DND-41 (cell line): ENCODE measurements at regions not wholly inside any gene's neighbourhood (a gene's known extent, or its start where the extent isn't known, plus 50 kb on each side); places are given as distances from the start of the nearest gene placed in this dataset.
"Not testable (repeated sequence)": the region's sequence is repeated elsewhere in the genome, so short reads cannot be mapped to it uniquely, and the experiment has no call there.

Experiments used
- ATAC-seq: fragments of 200-7000 bp; cut with Tn5 transposase; 3 replicates; pipeline ENCODE4 v1.9.1; 2021; ENCODE audit warnings: low read depth; ENCODE audit not compliant: insufficient read depth
- DNase-seq: peaks from one replicate; pipeline ENCODE4 v3.0.0-alpha.2; 2020
- H2AFZ ChIP-seq: 2 replicates; pipeline ENCODE4 v1.6.0; 2012; ENCODE audit warnings: low read depth, low read length
- H3K27ac ChIP-seq: 2 replicates; pipeline ENCODE4 v1.5.1; 2012; ENCODE audit warnings: low read length, inconsistent platforms
- H3K27me3 ChIP-seq: fragments of 200-600 bp; sonication (generic); 2 replicates; pipeline ENCODE4 v1.6.0; 2012; ENCODE audit warnings: low read length, mild to moderate bottlenecking, inconsistent platforms; ENCODE audit not compliant: insufficient read depth, poor library complexity
- H3K36me3 ChIP-seq: 2 replicates; pipeline ENCODE4 v1.5.1; 2012; ENCODE audit warnings: low read length, inconsistent platforms; ENCODE audit not compliant: insufficient read depth
- H3K4me1 ChIP-seq: 2 replicates; pipeline ENCODE4 v1.5.1; 2012; ENCODE audit warnings: mild to moderate bottlenecking, low read length; ENCODE audit not compliant: insufficient read depth
- H3K4me2 ChIP-seq: 2 replicates; pipeline ENCODE4 v1.6.0; 2012; ENCODE audit warnings: mild to moderate bottlenecking, moderate library complexity, low read length, inconsistent platforms; ENCODE audit not compliant: insufficient read depth
- H3K4me3 ChIP-seq, 2 experiments: fragments of 200-600 bp in 1 of 2; shearing (Covaris generic) in 1 of 2; 2 replicates each; pipeline ENCODE4 v1.5.1; 2012 to 2016; ENCODE audit warnings: inconsistent platforms in 2 of 2, low read length in 2 of 2, mild to moderate bottlenecking in 2 of 2, low read depth in 1 of 2, moderate library complexity in 1 of 2
- H3K79me2 ChIP-seq: 2 replicates; pipeline ENCODE4 v1.6.0; 2012; ENCODE audit warnings: low read length, inconsistent platforms; ENCODE audit not compliant: insufficient read depth
- H3K9ac ChIP-seq: 2 replicates; pipeline ENCODE4 v1.6.0; 2012; ENCODE audit warnings: low read depth, mild to moderate bottlenecking, inconsistent platforms, low read length, moderate library complexity
- H3K9me3 ChIP-seq: 2 replicates; pipeline ENCODE4 v1.5.1; 2012; ENCODE audit warnings: low read length, moderate library complexity, mild to moderate bottlenecking, inconsistent platforms; ENCODE audit not compliant: insufficient read depth, severe bottlenecking
- H4K20me1 ChIP-seq: 2 replicates; pipeline ENCODE4 v1.6.0; 2012; ENCODE audit warnings: low read length; ENCODE audit not compliant: insufficient read depth
- EZH2 ChIP-seq: IDR thresholded peaks from 3 replicates; pipeline ENCODE4 v1.6.1; 2012; ENCODE audit warnings: borderline replicate concordance, low read depth, mild to moderate bottlenecking, moderate library complexity, low read length, inconsistent platforms; ENCODE audit not compliant: severe bottlenecking
- TF ChIP-seq, protein P1 (sequence below): IDR thresholded peaks from 2 replicates; pipeline ENCODE4 v1.5.1; 2012; ENCODE audit warnings: borderline replicate concordance, low read length, moderate library complexity, mild to moderate bottlenecking; ENCODE audit not compliant: poor library complexity, severe bottlenecking; ENCODE audit errors: extremely low read depth

DNA sequence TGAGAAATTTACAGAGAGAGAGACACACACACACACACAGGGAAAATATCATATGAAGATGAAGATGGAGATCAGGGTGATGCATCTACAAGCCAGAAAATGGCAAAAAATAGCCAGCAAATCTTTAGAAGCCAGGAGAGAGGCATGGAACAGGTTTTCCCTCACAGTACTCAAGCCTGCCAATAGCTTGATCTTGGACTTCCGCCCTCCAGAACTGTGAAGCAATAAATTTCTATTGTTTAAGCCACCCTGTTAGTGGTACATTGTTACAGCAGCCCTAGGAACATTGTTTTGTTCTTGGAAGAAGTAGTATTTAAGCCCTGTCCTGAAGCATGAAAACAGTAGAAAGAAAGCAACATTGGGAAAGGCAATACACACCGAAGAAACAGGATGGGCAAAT, 292.0 kb upstream of the LRP1B start:
- H3K4me3 ChIP-seq = no peak overlapping the region
- no peak overlapping the region for H3K4me2 ChIP-seq
- H3K79me2 ChIP-seq = no peaks in the 10 kb centered on the region
- H3K9ac ChIP-seq = no peak overlapping the region
- no peaks in the 10 kb centered on the region for H3K36me3 ChIP-seq
- no peak overlapping the region for H2AFZ ChIP-seq
- H3K4me1 ChIP-seq = no peaks in the 10 kb centered on the region
- DNase-seq (no peak), ATAC-seq (no peak)
- H3K9me3 ChIP-seq = no peaks in the 10 kb centered on the region
- H3K27me3 ChIP-seq = peaks cover 8% of the 10 kb centered on the region
- TF ChIP-seq EZH2 = no peak
- TF ChIP-seq, protein P1, sequence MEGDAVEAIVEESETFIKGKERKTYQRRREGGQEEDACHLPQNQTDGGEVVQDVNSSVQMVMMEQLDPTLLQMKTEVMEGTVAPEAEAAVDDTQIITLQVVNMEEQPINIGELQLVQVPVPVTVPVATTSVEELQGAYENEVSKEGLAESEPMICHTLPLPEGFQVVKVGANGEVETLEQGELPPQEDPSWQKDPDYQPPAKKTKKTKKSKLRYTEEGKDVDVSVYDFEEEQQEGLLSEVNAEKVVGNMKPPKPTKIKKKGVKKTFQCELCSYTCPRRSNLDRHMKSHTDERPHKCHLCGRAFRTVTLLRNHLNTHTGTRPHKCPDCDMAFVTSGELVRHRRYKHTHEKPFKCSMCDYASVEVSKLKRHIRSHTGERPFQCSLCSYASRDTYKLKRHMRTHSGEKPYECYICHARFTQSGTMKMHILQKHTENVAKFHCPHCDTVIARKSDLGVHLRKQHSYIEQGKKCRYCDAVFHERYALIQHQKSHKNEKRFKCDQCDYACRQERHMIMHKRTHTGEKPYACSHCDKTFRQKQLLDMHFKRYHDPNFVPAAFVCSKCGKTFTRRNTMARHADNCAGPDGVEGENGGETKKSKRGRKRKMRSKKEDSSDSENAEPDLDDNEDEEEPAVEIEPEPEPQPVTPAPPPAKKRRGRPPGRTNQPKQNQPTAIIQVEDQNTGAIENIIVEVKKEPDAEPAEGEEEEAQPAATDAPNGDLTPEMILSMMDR = no peak
- H4K20me1 ChIP-seq = no peaks in the 10 kb centered on the region
- no peak overlapping the region for H3K27ac ChIP-seq

DNA sequence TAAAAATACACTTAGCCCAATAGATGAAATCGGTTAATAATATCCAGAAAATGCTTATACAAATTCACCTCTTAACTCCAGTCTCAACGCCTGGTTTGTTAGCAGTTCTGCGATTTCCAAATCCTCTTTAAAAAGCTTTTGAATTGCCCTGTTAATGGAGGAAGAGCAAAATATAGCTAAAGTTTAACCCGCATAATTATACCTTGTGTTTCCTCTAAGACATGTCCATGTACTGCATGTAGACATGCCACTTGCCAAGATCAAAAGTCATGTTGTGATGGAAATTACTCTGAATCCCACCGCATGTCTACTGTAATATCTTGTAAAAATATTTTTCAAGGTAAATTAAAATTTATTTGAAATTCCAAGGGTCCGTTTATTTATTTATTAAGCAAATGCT, 291.2 kb upstream of the LRP1B start:
- H3K4me1 ChIP-seq = no peaks in the 10 kb centered on the region
- no peak overlapping the region for H3K27ac ChIP-seq
- no peak overlapping the region for H3K4me3 ChIP-seq
- no peaks in the 10 kb centered on the region for H3K9me3 ChIP-seq
- peaks cover 8% of the 10 kb centered on the region for H3K27me3 ChIP-seq
- no peak for DNase-seq
- no peak overlapping the region for H2AFZ ChIP-seq
- no peak for TF ChIP-seq EZH2
- TF ChIP-seq, protein P1 = no peak
- no peaks in the 10 kb centered on the region for H3K36me3 ChIP-seq
- no peak overlapping the region for H3K9ac ChIP-seq
- H3K4me2 ChIP-seq = no peak overlapping the region
- no peak for ATAC-seq
- no peaks in the 10 kb centered on the region for H3K79me2 ChIP-seq
- H4K20me1 ChIP-seq = no peaks in the 10 kb centered on the region

DNA sequence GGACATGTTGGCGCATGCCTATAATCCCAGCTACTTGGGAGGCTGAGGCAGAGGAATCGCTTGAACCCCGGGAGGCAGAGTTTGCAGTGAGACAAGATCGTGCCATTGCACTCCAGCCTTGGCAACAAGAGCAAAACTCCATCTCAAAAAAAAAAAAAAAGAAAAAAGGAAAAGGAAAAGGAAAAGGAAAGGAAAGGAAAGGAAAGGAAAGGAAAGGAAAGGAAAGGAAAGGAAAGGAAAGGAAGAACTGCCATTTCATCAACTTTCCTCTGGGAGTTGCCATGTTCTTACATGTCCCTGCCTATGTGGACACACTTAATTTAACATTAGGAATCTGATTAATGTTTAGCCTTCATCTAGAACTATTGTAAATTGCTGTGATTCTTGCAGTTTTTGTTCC, 287.9 kb upstream of the LRP1B start:
- not testable (repeated sequence) for H3K4me1 ChIP-seq, ATAC-seq, H3K79me2 ChIP-seq, H4K20me1 ChIP-seq, H3K27me3 ChIP-seq, H3K4me3 ChIP-seq, H3K9me3 ChIP-seq, DNase-seq, H3K36me3 ChIP-seq, H3K9ac ChIP-seq, H3K27ac ChIP-seq, H2AFZ ChIP-seq, H3K4me2 ChIP-seq

DNA sequence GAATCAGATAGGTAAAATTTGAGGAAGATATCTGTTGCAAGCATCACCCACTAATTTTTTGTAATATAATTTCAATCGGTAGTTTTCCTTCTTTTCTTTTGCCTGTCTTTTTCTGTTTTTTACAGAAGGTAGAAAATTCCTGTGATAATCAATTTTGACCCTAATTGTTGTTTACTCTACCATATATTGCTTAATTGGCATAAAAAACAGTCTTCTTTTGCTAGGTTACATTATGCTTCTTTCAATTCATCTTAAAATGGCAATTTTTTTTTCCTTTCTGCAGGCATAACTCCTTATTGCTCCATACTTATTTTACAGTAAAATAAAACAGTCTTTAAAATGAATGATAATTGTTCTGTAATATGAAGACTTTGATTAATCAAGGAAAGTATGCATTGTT, 286.2 kb upstream of the LRP1B start:
- no peaks in the 10 kb centered on the region for H3K36me3 ChIP-seq
- no peak overlapping the region for H3K9ac ChIP-seq
- no peak overlapping the region for H3K27ac ChIP-seq
- H3K9me3 ChIP-seq = no peaks in the 10 kb centered on the region
- no peak overlapping the region for H2AFZ ChIP-seq
- H3K79me2 ChIP-seq = no peaks in the 10 kb centered on the region
- no peaks in the 10 kb centered on the region for H4K20me1 ChIP-seq
- no peak for DNase-seq
- TF ChIP-seq, protein P1 = no peak
- TF ChIP-seq EZH2 = no peak
- no peak overlapping the region for H3K4me3 ChIP-seq
- no peak for ATAC-seq
- no peak overlapping the region for H3K4me2 ChIP-seq
- H3K4me1 ChIP-seq = no peaks in the 10 kb centered on the region
- peaks cover 1% of the 10 kb centered on the region for H3K27me3 ChIP-seq
